ENCODE measurements at regions not wholly inside any gene's neighbourhood (a gene's known extent, or its start where the extent isn't known, plus 50 kb on each side); places are given as distances from the start of the nearest gene placed in this dataset.

DNA sequence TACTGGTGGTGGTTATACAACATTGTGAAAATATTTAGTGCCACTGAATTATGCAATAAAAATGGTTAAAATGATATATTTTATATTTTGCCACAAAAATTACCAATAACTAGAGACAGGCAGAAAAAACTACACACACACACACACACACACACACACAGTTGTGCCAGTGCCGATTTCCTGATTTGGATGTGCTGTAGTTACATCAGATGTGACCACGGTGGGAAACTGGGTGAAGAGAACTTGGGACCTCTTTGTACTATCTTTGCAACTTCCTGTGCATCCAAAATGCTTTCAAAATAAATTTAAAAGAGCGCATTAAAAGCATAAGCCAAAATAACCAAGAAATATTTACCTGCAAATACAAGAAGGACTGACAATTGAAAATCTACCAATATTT is 61.6 kb upstream of the CCBE1 start:
- Histone ChIP-seq H3K27me3 (no peaks in the 10 kb centered on the region), H3K27ac (no peak overlapping the region), H3K4me3 (no peak overlapping the region), H3K9me3 (no peaks in the 10 kb centered on the region), H3K4me1 (no peaks in the 10 kb centered on the region), H3K36me3 (no peaks in the 10 kb centered on the region)
- no peak for DNase-seq
- TF ChIP-seq POLR2A (IDR thresholded peaks at IDR 0.05) (no peak), CTCF (IDR thresholded peaks at IDR 0.05) (no peak)
- 84 to 87% methylated on average over 3 of the region's 3 CpGs for WGBS, 2 donors
- intact Hi-C loops (cut with DNase I) = no loop called here

DNA sequence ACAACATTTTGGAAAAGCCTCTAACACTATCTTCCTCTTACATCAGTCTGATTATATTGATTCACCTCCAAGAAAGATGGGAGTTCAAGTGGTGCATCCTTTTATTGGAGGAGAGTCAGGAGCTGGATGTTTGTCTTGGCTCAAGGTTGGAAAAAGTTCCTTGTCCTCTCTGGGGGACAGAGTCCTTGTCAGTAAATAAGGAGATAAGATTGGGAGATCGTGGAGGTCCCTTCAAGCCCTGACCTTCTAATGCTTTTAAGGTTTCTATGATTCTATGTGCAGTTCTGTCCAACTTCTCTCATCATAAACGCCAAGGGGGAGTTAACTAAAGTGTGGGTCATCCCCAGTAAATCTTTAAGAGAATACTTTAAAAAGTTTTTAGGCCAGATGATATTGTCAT is 60.9 kb upstream of the CCBE1 start:
- no peak overlapping the region for H3K4me3 ChIP-seq
- DNase-seq = no peak
- H3K36me3 ChIP-seq = no peaks in the 10 kb centered on the region
- no peaks in the 10 kb centered on the region for H3K4me1 ChIP-seq
- H3K27ac ChIP-seq = no peak overlapping the region
- no peaks in the 10 kb centered on the region for H3K9me3 ChIP-seq
- no peak for TF ChIP-seq CTCF (IDR thresholded peaks at IDR 0.05)
- no peak for TF ChIP-seq POLR2A (IDR thresholded peaks at IDR 0.05)
- 46 to 52% methylated on average over 2 of the region's 2 CpGs for WGBS, 2 donors
- H3K27me3 ChIP-seq = no peaks in the 10 kb centered on the region
- intact Hi-C loops (cut with DNase I) = no loop called here

DNA sequence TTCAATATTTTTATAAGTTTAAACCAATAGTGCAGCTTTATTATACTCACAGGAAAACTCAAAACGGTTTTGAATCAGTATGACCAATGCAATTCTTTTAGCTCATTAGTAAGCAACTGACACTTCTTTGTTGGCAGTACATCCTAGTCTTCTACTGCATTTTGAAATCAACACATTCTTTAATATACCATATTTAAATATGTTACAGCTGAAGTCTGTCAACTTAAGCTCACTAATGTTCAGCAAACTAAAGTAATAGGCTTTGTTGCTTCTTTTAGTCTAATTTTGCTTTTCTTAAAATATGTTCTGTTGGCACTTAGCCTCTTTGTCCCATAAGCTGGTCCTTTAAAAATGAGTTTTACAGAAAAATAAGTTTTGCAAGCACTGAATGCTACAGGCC is 55.4 kb upstream of the CCBE1 start:
- H3K9me3 ChIP-seq = no peaks in the 10 kb centered on the region
- no peak for DNase-seq
- TF ChIP-seq CTCF (IDR thresholded peaks at IDR 0.05) = no peak
- no peak for TF ChIP-seq POLR2A (IDR thresholded peaks at IDR 0.05)
- H3K4me3 ChIP-seq = no peak overlapping the region
- intact Hi-C loops (cut with DNase I) = no loop called here
- no peaks in the 10 kb centered on the region for H3K27me3 ChIP-seq
- H3K4me1 ChIP-seq = no peaks in the 10 kb centered on the region
- H3K27ac ChIP-seq = peak overlapping the region in 2 of 4 donors; percentile 3 to 53
- WGBS, 2 donors = 38 to 50% methylated on average over 1 of the region's 1 CpG
- H3K36me3 ChIP-seq = no peaks in the 10 kb centered on the region

DNA sequence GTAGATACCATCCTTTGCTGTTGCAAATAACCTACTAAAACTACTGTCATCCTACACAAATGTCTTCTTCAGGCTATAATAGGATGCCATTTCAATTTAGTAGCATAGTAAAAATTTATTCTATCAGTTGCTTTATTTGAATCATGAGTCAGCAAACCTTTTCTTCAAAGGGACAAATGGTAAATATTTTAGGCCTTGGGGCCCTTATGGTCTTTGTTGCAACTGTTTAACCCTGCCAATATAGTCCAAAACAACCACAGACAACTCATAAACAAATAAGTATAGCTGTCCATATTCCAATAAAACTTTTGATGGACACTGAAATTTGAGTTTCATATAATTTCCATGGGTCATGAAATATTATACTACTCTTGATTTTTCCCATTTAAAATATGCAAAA is 54.0 kb upstream of the CCBE1 start:
- DNase-seq = no peak
- intact Hi-C loops (cut with DNase I) = no loop called here
- TF ChIP-seq CTCF (IDR thresholded peaks at IDR 0.05) (no peak), POLR2A (IDR thresholded peaks at IDR 0.05) (no peak)
- H3K27ac ChIP-seq = no peak overlapping the region
- H3K4me3 ChIP-seq = no peak overlapping the region
- H3K27me3 ChIP-seq = no peaks in the 10 kb centered on the region
- no peaks in the 10 kb centered on the region for H3K4me1 ChIP-seq
- H3K9me3 ChIP-seq = no peaks in the 10 kb centered on the region
- no peaks in the 10 kb centered on the region for H3K36me3 ChIP-seq

GRCh38 chr18:59748628-59749360 is 51.6 kb upstream of the CCBE1 start:
- Histone ChIP-seq H3K36me3 (no peaks in the 10 kb centered on the region), H3K4me1 (no peaks in the 10 kb centered on the region), H3K27ac (no peak overlapping the region), H3K27me3 (no peaks in the 10 kb centered on the region), H3K4me3 (no peak overlapping the region), H3K9me3 (no peaks in the 10 kb centered on the region)
- no peak for DNase-seq
- TF ChIP-seq CTCF (IDR thresholded peaks at IDR 0.05) (no peak), POLR2A (IDR thresholded peaks at IDR 0.05) (no peak)
- intact Hi-C loops (cut with DNase I) = no loop called here
- 56 to 61% methylated on average over 2 of the region's 2 CpGs for WGBS, 2 donors
